Esophagus (tissue), 2 donors: ENCODE measurements at regions not wholly inside any gene's neighbourhood (a gene's known extent, or its start where the extent isn't known, plus 50 kb on each side); places are given as distances from the start of the nearest gene placed in this dataset.

Experiments
- H3K27ac ChIP-seq, 2 donors: one replicate each; pipeline ENCODE4 v1.5.1; 2013; ENCODE audit warnings: low read depth in 2 of 2, mild to moderate bottlenecking in 2 of 2, inconsistent platforms in 1 of 2, low read length in 1 of 2, moderate library complexity in 1 of 2
- H3K27me3 ChIP-seq, 2 donors: one replicate each; pipeline ENCODE4 v1.6.1; 2013; ENCODE audit warnings: low read length in 2 of 2, control low read depth in 1 of 2, mild to moderate bottlenecking in 1 of 2; ENCODE audit not compliant: insufficient read depth in 2 of 2, control insufficient read depth in 1 of 2
- H3K36me3 ChIP-seq, 2 donors: one replicate each; pipeline ENCODE4 v1.6.1; 2013; ENCODE audit warnings: low read length in 1 of 2; ENCODE audit not compliant: control insufficient read depth in 2 of 2, insufficient read depth in 2 of 2
- H3K4me1 ChIP-seq, 2 donors: one replicate each; pipeline ENCODE4 v1.6.1; 2013; ENCODE audit warnings: low read length in 1 of 2; ENCODE audit not compliant: control insufficient read depth in 2 of 2, insufficient read depth in 2 of 2
- H3K4me3 ChIP-seq, 2 donors: one replicate each; pipeline ENCODE4 v1.5.1; 2013; ENCODE audit warnings: low read length in 2 of 2, mild to moderate bottlenecking in 2 of 2, low read depth in 1 of 2, moderate library complexity in 1 of 2
- H3K9me3 ChIP-seq, 2 donors: one replicate each; pipeline ENCODE4 v1.6.1; 2013; ENCODE audit warnings: mild to moderate bottlenecking in 2 of 2, low read depth in 1 of 2, low read length in 1 of 2, moderate library complexity in 1 of 2; ENCODE audit not compliant: control insufficient read depth in 2 of 2, insufficient read depth in 1 of 2
- WGBS, 2 donors: extraction: QIAGEN DNeasy Blood & Tissue Kit; methylation state at CpG; one replicate each; pipeline ENCODE4 v1.1.7; 2013; 5-methylcytosine and 5-hydroxymethylcytosine counted together
- donor health status: healthy with polysubstance abuse.
- donor health status: Bipolar disorder and iron deficiency.

GRCh38 chr5:3050863-3051262 lies 299.4 kb upstream of the IRX2 start:
- Histone ChIP-seq H3K4me3 (no peak overlapping the region), H3K9me3 (peaks cover 2 to 7% of the 10 kb centered on the region in 2 donors), H3K27ac (no peak overlapping the region), H3K36me3 (no peaks in the 10 kb centered on the region), H3K27me3 (no peaks in the 10 kb centered on the region), H3K4me1 (peaks cover 0 to 3% of the 10 kb centered on the region in 2 donors)
- 86 to 90% methylated on average over 13 of the region's 13 CpGs for WGBS, 2 donors

GRCh38 chr5:3049261-3049660 lies 297.8 kb upstream of the IRX2 start:
- WGBS, 2 donors, result 76 to 83% methylated on average over 11 of the region's 11 CpGs
- H3K36me3 ChIP-seq, result no peaks in the 10 kb centered on the region
- peaks cover 0 to 3% of the 10 kb centered on the region in 2 donors for H3K4me1 ChIP-seq
- H3K4me3 ChIP-seq, result no peak overlapping the region
- H3K27me3 ChIP-seq, result no peaks in the 10 kb centered on the region
- no peak overlapping the region for H3K27ac ChIP-seq
- peaks cover 2 to 7% of the 10 kb centered on the region in 2 donors for H3K9me3 ChIP-seq

DNA sequence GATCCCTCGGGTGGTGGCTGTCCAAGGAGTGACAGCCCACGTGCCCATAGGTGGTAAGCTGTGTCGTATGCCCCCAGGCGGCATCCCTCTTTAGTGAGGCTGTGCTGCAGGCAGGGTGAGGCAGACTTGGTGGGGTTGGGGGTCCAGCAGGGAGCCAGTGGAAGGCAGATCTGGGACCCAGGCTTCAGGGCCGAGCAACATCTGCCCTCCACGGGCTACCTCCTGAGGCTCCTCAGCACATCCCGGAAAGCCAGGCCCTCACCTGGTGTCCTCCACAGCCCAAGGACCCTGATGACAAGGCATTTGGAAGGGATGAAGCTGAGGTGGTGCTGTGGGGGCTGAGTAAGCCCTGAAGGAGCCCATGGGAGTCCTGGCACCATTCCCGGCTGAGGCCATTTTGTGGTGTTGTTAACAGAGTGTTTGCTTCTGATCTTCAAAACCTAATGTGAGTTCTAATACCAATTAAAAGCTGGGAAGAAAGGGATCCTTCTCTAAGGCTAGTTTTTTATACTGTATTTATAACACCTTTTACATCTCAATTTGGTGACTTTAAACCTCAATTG lies 295.8 kb upstream of the IRX2 start:
- H3K27ac ChIP-seq, result no peak overlapping the region
- H3K9me3 ChIP-seq, result peaks cover 2 to 7% of the 10 kb centered on the region in 2 donors
- WGBS, 2 donors, result 91 to 92% methylated on average over 7 to 8 of the region's 8 CpGs
- H3K4me3 ChIP-seq, result no peak overlapping the region
- H3K27me3 ChIP-seq, result no peaks in the 10 kb centered on the region
- peaks cover 0 to 3% of the 10 kb centered on the region in 2 donors for H3K4me1 ChIP-seq
- no peaks in the 10 kb centered on the region for H3K36me3 ChIP-seq

DNA sequence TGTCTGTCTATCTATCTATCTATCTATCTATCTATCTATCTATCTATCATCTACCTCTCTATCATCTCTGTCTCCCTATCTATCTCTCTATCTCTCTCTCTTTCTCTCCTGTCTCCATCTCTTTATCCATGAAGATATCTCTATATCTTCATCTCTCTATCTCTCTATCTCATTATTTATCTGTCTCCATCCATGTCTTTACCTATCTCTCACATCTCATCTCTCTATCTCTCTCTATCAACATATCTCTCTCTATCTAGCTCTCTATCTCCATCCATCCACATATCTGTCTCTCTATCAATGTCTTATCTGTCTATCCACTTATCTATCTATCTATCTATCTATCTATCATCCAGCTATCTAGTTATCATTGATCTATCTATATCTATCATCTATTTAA lies 292.1 kb upstream of the IRX2 start:
- peaks cover 0 to 3% of the 10 kb centered on the region in 2 donors for H3K4me1 ChIP-seq
- no peaks in the 10 kb centered on the region for H3K27me3 ChIP-seq
- no peaks in the 10 kb centered on the region for H3K36me3 ChIP-seq
- peaks cover 0 to 5% of the 10 kb centered on the region in 2 donors for H3K9me3 ChIP-seq
- no peak overlapping the region for H3K4me3 ChIP-seq
- no peak overlapping the region for H3K27ac ChIP-seq

DNA sequence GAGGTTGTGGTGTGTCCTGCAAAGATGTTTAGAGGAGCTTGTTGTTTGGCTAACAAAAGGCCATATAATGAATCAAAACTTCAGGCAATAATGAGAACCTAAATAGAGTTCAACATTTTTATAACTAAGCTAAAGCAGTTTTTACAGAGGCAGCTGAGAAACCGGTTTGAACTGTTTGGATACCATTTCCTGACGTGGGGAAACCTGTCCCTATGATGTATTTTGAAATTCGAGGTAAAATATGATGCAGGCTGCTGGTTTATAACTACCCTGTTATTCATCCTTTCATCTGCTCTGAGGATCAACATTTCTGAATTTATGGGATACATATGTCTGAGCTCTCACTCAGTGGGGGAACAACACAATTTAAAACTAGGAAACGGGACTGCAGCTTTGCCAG lies 289.5 kb upstream of the IRX2 start:
- Histone ChIP-seq H3K9me3 (no peaks in the 10 kb centered on the region), H3K27ac (no peak overlapping the region), H3K4me1 (no peaks in the 10 kb centered on the region), H3K4me3 (no peak overlapping the region), H3K36me3 (no peaks in the 10 kb centered on the region), H3K27me3 (no peaks in the 10 kb centered on the region)
- WGBS, 2 donors, result 38 to 52% methylated on average over 4 of the region's 4 CpGs

DNA sequence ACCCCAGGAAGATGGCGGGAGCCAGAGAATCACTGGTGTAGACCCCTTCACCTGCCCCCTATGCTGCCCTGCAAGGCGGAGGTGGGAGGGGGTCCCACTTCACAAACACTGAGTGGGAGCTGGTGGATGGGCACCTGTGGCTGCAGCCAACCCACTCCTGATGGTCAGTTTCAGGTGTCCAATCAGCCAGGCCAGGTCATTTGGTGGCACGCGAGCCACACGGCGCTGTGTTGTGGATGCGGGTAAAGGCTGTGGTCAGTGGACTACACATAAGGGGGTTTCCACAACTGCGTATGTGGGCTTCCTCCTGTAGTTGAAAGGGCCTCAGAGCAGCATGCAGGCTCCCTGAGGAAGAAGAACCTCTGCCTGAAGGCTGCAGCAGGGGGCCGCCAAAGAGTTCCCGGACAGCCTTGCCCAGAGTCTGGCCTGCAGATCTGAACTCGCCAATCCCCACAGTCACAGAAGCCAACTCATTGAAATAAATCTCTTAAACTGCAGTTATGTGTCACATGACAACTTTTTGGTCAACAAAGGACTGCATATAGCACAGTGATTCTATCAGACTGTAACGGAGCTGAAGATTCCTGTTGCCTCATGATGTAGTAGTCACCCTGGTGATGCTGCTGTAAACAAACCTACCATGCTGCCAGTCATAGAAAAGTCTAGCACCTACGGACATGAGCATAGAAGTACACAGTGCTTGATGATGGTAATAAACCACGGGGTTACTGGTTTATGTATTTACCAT lies 284.7 kb upstream of the IRX2 start:
- H3K4me1 ChIP-seq, result no peaks in the 10 kb centered on the region
- H3K36me3 ChIP-seq, result no peaks in the 10 kb centered on the region
- 75 to 76% methylated on average over 14 of the region's 14 CpGs for WGBS, 2 donors
- peaks cover 0 to 2% of the 10 kb centered on the region in 2 donors for H3K9me3 ChIP-seq
- H3K27ac ChIP-seq, result no peak overlapping the region
- H3K4me3 ChIP-seq, result no peak overlapping the region
- no peaks in the 10 kb centered on the region for H3K27me3 ChIP-seq

DNA sequence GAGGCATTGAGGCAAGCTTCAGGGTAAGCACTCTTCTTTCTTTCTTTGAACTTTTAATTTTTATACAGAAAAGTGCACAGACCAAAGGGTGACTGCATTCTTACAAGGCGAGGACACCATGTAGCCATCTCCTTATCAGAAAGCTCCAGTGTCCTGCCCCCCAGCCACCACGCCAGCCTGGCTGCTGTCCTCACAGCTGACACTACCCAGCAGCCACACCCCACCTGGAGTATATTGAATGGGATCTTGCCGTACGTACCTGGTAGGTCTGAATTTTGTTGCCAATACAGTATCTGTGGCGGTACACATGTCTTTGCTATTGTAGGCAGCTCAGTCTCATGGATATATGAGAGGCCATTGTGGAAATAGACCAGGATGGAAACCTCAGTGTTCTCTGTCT lies 284.0 kb upstream of the IRX2 start:
- Histone ChIP-seq H3K27me3 (no peaks in the 10 kb centered on the region), H3K4me3 (no peak overlapping the region), H3K27ac (no peak overlapping the region), H3K36me3 (no peaks in the 10 kb centered on the region), H3K4me1 (no peaks in the 10 kb centered on the region), H3K9me3 (peaks cover 2 to 3% of the 10 kb centered on the region in 2 donors)
- 91 to 93% methylated on average over 5 of the region's 5 CpGs for WGBS, 2 donors

DNA sequence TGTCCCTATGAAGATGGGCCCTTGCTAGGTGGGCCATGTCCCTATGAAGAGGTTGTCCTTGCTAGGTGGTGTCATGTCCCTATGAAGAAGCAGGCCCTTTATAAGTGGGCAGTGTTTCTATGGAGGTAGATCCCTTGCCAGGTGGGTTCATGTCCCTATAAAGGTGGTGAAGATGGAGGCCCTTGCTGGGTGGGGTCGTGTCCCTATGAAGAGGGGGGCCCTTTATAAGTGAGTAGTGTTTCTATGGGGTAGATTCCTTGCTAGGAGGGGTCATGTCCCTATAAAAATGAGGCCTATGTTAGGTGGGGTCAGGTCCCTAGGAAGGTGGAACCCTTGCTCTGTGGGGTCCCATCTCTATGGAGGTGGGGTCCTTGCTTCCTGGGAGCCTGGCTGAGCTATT lies 283.4 kb upstream of the IRX2 start:
- Histone ChIP-seq H3K9me3 (peaks cover 3% of the 10 kb centered on the region in 2 donors), H3K4me3 (no peak overlapping the region), H3K27me3 (no peaks in the 10 kb centered on the region), H3K36me3 (no peaks in the 10 kb centered on the region), H3K4me1 (no peaks in the 10 kb centered on the region), H3K27ac (no peak overlapping the region)
- 38 to 56% methylated on average over 1 of the region's 1 CpG for WGBS, 2 donors

GRCh38 chr5:3034449-3034848 lies 283.0 kb upstream of the IRX2 start:
- WGBS, 2 donors, result 72 to 78% methylated on average over 3 of the region's 3 CpGs
- Histone ChIP-seq H3K4me1 (no peaks in the 10 kb centered on the region), H3K4me3 (no peak overlapping the region), H3K27me3 (no peaks in the 10 kb centered on the region), H3K27ac (no peak overlapping the region), H3K36me3 (no peaks in the 10 kb centered on the region), H3K9me3 (peaks cover 3% of the 10 kb centered on the region in 2 donors)
